ENCODE measurements at regions not wholly inside any gene's neighbourhood (a gene's known extent, or its start where the extent isn't known, plus 50 kb on each side); places are given as distances from the start of the nearest gene placed in this dataset.

GRCh38 chr12:126492181-126492580 is 1426.9 kb downstream of the AACS start:
- ATAC-seq (ENCODE audit: insufficient read depth, low FRiP score): no peak
- no peak for TF ChIP-seq CTCF (IDR thresholded peaks at IDR 0.05; ENCODE audit: control extremely low read depth, extremely low read depth)
- no peak overlapping the region for H3K4me3 ChIP-seq

GRCh38 chr12:126493366-126494108 is 1428.3 kb downstream of the AACS start:
- Histone ChIP-seq H3K27ac (ENCODE audit: low read depth in 1 of 2, low read length in 1 of 2) (no peak overlapping the region), H3K4me3 (no peak overlapping the region), H3K9ac (ENCODE audit: insufficient read depth in 1 of 2, low read length in 2 of 2) (no peak overlapping the region), H3K27me3 (ENCODE audit: control insufficient read depth in 3 of 3, insufficient read depth in 3 of 3, low read length in 2 of 3) (no peaks in the 10 kb centered on the region), H3K9me3 (ENCODE audit: control insufficient read depth in 4 of 4, insufficient read depth in 3 of 4, low read length in 3 of 4) (no peaks in the 10 kb centered on the region), H3K36me3 (ENCODE audit: control insufficient read depth in 4 of 4, insufficient read depth in 4 of 4, low read length in 4 of 4) (no peaks in the 10 kb centered on the region), H3K4me1 (ENCODE audit: control insufficient read depth in 5 of 5, insufficient read depth in 5 of 5, low read length in 5 of 5) (no peaks in the 10 kb centered on the region)
- no peak for ATAC-seq (ENCODE audit: insufficient read depth, low FRiP score)
- 53 to 68% methylated on average over 6 of the region's 6 CpGs for WGBS, 2 donors
- DNase-seq: no peak
- no peak for TF ChIP-seq CTCF (IDR thresholded peaks at IDR 0.05; ENCODE audit: control extremely low read depth, extremely low read depth)

More at GRCh38 chr12:126492181-126492580, 1426.9 kb downstream of the AACS start:
- no peaks in the 10 kb centered on the region for H3K36me3 ChIP-seq (ENCODE audit: control insufficient read depth in 4 of 4, insufficient read depth in 4 of 4, low read length in 4 of 4)
- H3K9ac ChIP-seq (ENCODE audit: insufficient read depth in 1 of 2, low read length in 2 of 2): no peak overlapping the region
- no peaks in the 10 kb centered on the region for H3K9me3 ChIP-seq (ENCODE audit: control insufficient read depth in 4 of 4, insufficient read depth in 3 of 4, low read length in 3 of 4)
- WGBS, 2 donors: 47 to 82% methylated on average over 7 of the region's 7 CpGs
- no peak for DNase-seq
- H3K4me1 ChIP-seq (ENCODE audit: control insufficient read depth in 5 of 5, insufficient read depth in 5 of 5, low read length in 5 of 5): no peaks in the 10 kb centered on the region
- no peaks in the 10 kb centered on the region for H3K27me3 ChIP-seq (ENCODE audit: control insufficient read depth in 3 of 3, insufficient read depth in 3 of 3, low read length in 2 of 3)
- no peak overlapping the region for H3K27ac ChIP-seq (ENCODE audit: low read depth in 1 of 2, low read length in 1 of 2)

DNA sequence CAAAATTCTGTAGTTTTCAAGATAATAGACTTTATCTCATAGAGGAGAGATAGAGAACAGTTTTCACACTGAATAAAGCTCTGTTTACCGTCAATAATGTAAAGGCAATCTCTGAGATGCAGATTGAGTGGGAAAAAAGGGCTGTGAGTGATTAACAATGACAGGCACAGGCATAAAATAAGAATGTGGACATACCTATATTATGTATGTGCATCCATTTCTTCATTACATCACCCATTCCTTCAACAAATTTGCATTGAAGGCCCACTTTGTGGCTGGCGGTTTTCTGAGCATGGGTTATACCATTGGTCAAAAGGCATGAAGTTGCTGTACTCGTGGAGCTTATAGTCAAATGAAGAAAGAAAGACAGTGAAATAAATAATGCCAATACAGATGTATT is 1431.0 kb downstream of the AACS start:
- no peaks in the 10 kb centered on the region for H3K36me3 ChIP-seq (ENCODE audit: control insufficient read depth in 4 of 4, insufficient read depth in 4 of 4, low read length in 4 of 4)
- 72 to 75% methylated on average over 3 of the region's 3 CpGs for WGBS, 2 donors
- TF ChIP-seq CTCF (IDR thresholded peaks at IDR 0.05; ENCODE audit: control extremely low read depth, extremely low read depth): no peak

More for the DNA sequence above, 1431.0 kb downstream of the AACS start:
- DNase-seq (no peak), ATAC-seq (ENCODE audit: insufficient read depth, low FRiP score) (no peak)
- Histone ChIP-seq H3K27ac (ENCODE audit: low read depth in 1 of 2, low read length in 1 of 2) (no peak overlapping the region), H3K9ac (ENCODE audit: insufficient read depth in 1 of 2, low read length in 2 of 2) (no peak overlapping the region), H3K27me3 (ENCODE audit: control insufficient read depth in 3 of 3, insufficient read depth in 3 of 3, low read length in 2 of 3) (no peaks in the 10 kb centered on the region), H3K4me1 (ENCODE audit: control insufficient read depth in 5 of 5, insufficient read depth in 5 of 5, low read length in 5 of 5) (no peaks in the 10 kb centered on the region), H3K9me3 (ENCODE audit: control insufficient read depth in 4 of 4, insufficient read depth in 3 of 4, low read length in 3 of 4) (no peaks in the 10 kb centered on the region), H3K4me3 (no peak overlapping the region)
